A673 (cell line): ENCODE measurements at regions not wholly inside any gene's neighbourhood (a gene's known extent, or its start where the extent isn't known, plus 50 kb on each side); places are given as distances from the start of the nearest gene placed in this dataset.

Experiments
- CTCF ChIP-seq: fragments of 300-800, 200-600 bp; sonication (generic); conservative IDR thresholded peaks from 2 replicates; pipeline ENCODE4 v1.5.1; 2017; ENCODE audit warnings: low read depth, mild to moderate bottlenecking, antibody characterized with exemption, low read length, moderate library complexity, mixed read lengths
- EZH2 ChIP-seq: fragments of 200-600 bp; sonication (generic); IDR thresholded peaks from 2 replicates; pipeline ENCODE4 v1.6.1; 2017; ENCODE audit warnings: borderline replicate concordance, low read depth, mild to moderate bottlenecking, mixed read lengths, antibody characterized with exemption, low read length; ENCODE audit not compliant: poor library complexity, severe bottlenecking

- TF ChIP-seq CTCF (no peak), EZH2 (no peak)
These were observed 69.0 kb upstream of the ZNF217 start for GRCh38 chr20:53662595-53662994.
